Nucleus accumbens (tissue), 56 donors: ENCODE measurements at regions not wholly inside any gene's neighbourhood (a gene's known extent, or its start where the extent isn't known, plus 50 kb on each side); places are given as distances from the start of the nearest gene placed in this dataset.

Source experiments
- DNase-seq, 56 donors: peaks; one replicate each; lab custom pipeline; 2025; lab: John Stamatoyannopoulos, UW

DNA sequence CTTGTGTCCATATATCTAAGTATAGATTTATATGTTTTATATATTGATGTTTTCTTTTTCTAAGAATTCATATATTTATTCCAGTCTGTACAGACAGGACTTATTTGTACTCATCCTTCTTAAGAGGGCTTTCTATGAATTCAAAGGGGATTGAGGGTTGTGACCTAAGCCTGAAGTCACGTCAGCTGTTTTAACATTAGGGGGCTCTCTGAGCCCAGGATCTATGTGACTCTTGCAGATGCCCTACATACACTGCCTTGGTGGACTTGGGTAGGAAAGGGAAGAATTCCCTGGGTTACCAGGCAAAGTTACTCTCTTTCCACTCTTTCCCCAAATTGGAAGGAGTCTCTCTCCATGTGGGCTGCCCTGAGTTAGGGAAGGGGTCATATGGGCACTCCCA is 283.8 kb upstream of the DAB1 start:
- no peak for DNase-seq

DNA sequence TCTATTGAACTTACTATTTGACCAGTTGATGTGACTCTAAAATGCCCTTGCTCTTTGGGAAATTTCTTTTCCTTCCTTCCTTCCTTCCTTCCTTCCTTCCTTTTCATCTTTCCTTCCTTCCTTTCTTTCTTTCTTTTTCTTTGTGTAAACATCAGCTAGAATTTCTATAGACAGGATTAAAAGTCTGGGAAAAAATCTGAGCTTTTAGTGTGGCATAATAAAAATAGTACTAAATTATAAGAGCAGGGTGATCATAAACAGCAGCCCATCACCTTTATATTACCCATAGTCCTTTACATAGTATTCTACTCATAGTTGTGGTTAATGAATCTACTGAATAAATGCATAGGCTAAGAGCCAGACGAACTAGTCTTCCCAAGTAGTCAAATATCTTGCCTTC is 281.0 kb upstream of the DAB1 start:
- DNase-seq = no peak

DNA sequence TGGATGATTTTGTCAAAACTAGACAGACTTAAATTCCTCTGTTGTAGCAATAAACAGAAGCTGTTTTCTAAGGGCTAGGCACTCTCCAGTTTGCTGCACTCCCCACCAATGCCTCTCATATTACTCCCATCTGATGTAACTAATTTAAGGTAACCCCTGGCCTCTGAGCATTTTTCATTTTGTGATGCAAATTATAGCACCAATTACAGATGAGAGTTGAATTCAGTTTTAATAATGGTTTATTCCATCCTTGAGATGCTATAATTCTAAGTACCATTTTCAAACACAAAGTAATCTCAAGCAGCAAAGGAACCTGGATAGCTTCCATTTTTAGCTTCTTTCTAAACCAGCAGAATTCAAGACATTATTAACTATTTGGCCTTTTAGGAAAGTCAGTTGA is 280.4 kb upstream of the DAB1 start:
- DNase-seq = no peak

DNA sequence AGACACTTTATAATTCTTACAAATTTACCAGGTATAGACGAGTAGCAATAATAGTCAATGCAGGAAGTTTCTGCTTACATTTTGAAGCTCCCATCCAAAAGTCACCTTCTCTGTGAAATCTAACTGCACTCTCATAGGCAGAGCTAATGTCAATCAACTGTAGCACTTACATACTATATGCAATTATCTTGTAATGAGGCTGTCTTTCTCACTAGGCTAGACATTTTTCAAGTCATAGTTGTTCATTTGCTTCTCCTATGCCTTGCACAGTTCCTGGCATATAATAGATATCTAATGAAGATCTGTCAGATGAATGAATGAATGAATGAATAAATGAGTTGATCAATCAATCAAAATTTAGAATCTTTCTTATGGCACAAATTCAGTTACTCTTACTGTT is 273.0 kb upstream of the DAB1 start:
- DNase-seq = no peak

DNA sequence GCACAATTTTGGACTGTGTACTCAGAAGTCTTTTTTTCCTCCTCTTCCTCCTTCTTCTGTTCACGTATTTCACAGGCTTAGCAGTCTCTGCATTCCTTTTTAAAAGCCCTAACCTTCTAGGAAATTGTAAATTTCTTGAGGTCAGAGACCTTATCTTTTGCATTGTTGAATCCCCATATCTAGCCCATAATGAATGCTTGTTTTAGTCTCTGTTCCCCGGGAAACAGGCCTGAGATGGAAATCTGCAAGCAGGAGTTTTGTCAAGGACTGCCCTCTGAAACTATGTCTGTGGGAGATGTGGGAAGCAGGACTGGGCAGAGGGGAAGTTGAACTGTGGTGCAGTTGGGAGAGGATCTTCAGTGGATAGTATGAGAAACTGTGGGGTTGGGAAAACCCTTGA is 272.2 kb upstream of the DAB1 start:
- no peak for DNase-seq

DNA sequence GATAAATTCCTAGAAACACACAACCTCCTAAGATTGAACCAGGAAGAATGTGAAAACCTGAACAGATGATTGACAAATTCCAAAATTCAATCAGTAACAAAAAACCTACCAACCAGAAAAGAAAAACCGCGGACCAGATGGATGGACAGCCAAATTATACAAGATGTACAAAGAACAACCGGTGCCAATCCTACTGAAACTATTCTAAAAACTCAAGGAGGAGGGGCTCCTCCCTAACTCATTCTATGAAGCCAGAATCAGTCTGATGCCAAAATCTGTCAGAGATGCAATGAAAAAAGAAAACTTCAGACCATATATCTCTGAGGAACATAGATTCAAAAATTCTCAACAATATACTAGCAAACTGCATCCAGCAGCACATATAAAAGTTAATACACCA is 262.4 kb upstream of the DAB1 start:
- DNase-seq = no peak

DNA sequence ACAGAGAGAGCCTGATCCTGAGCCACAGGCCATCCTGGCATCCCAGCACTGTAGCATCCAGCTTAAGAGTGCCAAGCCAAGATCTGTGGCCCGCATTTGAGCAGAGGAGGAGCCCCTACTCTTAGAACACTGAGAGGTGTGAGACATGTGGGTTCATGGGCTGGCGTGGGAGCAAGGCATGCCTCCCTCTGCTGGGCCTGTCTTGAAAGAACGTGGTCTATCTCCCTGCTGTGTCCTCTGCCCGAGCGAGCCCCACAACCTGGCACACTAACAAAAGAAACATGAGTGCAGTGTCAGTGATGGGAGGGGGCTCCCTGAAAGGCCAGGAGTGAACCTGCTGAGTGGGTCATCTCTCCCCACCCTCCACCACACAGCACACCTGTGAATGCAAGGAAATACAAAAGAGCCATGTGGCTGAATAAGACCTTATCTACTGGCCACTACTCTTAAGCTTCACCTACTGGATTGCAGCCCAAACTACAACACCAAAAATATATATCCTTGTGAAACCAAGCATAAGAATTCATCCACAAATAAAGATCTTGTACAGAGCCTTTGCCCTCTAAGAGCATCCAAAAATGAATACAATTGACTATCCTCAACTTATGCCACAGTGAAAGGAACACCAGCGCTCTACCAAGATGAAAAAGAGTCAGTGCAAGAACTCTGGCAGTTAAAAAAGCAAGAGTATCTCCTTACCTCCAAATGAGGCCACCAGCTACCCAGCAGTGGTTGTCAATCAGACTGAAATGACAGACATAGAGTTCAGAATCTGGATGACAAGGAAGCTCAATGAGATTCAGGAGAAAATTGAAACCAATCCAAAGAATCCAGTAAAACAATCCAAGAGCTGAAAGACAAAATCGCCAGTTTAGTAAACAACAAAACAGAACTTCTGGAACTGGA is 259.4 kb upstream of the DAB1 start:
- DNase-seq = no peak

DNA sequence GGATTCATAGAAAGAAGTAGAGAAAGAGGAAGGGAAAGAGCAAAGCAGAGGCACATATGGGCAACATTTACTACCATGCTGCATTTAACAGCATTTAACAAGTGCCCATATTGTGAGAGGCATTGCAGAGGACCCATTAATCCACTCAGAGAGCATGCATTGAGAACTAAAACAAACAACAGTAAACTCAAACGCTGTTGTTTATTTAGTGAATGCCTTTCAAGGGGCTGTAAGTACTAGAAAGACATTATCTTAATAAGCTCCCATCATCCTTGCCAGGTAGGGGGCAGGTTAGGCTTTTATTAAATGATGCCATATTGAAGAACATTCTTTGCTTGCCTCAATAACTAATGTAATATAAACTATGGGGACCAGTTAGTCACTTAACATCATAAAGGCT is 254.3 kb upstream of the DAB1 start:
- DNase-seq = no peak

DNA sequence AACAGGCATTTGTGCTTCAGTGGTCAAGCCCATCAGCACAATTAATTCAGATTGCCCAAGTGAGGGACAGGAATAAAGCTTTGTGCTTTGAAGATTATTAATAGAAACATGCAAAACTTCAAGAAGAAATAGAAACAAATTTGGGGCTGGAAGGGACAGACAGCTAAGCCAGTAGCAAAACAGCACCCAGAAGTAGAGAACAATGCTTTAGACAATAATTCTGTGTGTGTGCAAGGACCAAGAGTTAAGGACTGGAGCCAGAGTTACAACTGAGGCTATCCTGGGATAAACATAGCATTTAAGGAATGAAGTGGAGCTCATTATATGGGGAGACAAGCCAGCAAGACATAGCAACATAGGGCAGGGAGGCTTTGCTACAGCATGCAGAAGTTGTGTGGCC is 251.9 kb upstream of the DAB1 start:
- DNase-seq = no peak

DNA sequence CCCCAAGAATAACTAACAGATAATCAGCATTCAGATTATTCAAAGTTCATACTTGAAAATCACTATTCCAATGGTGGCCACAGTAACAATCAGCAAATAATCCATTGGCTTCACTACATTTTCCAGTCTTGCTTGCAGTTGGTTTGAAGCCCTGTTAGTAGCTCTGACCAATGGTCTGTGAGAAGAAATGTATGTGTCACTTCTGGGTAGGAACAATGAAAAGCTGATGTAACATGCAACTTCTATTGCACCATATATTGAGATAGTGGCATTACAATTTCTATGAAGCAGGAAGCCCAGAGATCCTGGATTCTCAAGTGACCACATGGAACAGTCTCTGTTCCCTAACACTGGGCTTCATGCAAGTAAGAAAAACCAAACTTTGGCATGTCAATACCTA is 250.9 kb upstream of the DAB1 start:
- DNase-seq = no peak

DNA sequence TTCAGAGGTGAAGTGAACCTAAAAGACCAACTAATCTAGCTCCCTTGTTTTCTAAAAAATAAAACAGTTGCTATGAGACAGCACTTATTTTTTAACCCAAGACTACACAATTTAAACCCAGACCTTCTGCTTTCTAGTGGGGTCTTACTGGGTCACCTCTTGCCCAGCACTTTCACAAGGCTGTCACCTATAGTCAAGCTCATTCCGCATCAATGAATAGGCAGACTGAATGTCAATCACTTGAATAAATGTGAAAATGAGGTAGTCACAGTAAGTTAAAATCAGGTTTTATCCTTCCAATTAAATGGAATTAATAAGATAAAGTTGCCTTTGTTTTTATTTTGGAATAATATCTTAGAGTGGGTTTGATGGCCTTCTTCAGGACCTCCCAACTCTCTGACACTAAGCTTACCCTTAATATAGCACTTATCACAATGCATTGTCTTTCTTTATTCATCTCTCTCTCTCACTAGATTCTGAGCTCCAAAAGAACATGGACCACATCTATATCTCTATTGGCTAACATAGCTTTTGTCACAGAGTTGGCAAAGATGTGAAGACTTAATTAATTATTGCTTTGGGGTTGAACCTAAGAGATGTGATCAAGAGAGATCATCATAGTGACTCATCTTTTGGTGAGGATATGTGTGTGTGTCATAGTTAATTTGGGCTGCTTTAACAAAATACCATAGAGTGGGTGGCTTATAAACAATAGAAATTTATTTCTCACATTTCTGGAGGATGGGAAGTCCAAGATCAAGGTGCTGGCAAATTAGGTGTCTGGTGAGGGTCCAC is 248.7 kb upstream of the DAB1 start:
- DNase-seq = no peak

DNA sequence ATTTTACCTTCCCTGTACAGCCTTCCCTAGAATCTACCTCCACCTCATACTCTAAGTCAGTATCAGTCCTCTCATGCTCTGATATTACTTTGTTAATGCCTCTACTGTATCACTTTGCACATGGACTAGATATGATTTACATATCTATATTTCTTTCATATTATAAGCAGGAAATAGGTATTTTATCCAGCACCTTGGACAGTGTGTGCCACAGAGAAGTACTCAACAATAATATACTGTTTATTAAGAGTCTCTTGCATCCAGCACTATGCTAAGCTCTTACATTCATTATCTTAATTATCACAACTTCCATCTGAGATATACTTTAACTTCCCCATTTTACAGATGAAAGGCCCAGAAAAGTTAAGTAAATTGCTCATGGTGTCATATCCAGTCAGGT is 247.9 kb upstream of the DAB1 start:
- DNase-seq = no peak

DNA sequence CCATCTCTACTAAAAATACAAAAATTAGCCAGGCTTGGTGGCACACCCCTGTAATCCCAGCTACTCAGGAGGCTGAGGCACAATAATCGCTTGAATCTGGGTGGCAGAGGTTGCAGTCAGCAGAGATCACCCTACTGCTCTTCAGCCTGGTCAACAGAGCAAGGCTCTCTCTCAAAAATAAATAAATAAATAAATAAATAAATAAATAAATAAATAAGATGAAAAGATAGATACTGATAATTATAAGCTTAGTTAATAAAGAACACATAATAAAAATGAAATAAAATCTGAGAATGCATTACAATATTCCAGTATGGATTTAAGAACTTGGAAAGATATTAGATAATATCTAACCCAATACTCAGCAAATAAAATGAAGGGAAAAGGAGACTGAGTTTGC is 235.9 kb upstream of the DAB1 start:
- DNase-seq = no peak

DNA sequence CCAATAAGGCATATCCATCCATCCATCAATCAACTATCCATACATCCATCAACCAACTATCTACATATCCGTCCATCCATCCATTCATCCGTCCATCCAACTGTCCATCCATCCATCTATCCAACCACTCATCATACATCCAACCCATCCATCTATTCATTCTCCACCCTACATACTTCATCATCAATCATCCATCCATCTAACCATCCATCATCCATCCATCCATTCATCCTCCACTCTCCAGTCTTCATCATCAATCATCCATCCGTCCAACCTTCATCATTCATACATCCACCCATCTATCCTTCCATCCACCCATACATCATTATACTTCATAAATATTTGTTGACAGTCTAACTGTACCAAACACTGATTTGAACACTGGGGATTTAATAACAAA is 231.3 kb upstream of the DAB1 start:
- no peak for DNase-seq

DNA sequence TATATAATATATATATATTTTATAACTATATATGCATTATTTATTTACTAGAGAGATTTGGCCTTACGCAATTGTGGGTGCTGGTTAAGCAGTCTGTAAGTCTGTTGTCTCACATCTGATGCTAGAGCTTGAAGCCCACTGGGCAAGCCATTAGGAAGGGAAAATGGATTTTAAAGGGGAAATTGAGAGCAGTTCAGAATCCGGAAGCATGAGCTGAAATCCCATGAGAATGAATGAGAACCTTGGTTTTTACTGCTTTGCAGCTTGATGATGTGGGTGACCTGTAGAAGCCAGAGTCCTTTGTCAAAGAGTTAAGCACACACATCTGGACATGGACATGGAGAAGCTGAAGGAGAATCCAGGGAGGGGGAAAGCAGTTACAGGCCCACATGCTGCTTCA is 220.8 kb upstream of the DAB1 start:
- no peak for DNase-seq

DNA sequence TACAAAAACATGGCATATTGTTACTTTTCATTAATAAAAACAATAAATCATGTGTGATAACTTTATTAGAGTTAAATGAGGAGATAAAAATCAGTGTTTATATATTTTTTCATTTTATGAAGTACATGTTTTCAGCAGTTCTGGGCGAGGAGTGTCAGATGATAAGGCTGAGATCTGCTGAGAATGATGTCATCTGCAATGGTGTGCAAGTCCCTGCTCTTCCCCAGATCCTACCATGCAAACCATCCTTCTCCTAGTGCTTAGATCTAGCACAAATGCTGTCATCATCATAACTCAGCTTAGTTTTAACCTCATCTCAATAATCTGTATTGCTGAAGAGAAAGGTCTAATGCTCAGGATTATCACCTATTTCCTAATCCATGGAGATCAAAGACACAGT is 214.4 kb upstream of the DAB1 start:
- DNase-seq = no peak

DNA sequence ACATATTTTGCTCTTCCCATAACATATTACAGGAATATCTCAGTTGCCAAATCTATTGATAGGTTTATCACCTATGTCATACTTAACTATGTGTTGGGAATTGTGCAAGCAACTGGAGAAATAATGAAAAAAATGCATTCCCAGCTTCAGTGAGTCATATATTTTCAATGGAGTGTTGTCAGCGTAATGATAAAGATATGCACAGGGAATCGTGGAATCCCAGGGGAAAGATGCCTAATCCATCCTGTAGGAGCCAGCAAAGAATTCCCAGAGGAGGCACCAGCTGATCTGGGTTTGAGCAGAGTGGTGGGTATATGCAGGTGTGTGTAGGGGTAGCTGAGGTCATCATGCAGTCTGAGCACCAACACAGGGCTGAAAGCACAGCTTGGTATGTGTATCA is 213.3 kb upstream of the DAB1 start:
- DNase-seq = no peak

DNA sequence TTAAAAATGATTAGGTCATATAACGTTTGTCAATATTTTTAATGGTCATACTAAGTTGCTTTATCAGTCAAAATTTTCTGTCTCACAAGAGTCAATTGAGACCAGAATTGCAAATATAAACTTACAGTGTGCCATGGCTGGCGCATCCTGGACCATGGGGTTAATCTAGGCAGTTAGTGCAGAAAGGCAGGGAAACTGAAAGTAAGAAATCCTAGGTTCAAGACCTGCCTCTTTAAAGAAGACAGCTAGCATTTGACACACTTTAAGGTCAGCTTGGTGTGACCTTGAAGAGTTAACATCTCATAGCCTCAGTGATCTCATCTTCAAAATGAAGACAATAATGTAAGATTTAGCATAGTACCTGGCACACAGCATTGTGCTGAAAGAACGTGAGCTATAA is 210.0 kb upstream of the DAB1 start:
- DNase-seq = no peak

DNA sequence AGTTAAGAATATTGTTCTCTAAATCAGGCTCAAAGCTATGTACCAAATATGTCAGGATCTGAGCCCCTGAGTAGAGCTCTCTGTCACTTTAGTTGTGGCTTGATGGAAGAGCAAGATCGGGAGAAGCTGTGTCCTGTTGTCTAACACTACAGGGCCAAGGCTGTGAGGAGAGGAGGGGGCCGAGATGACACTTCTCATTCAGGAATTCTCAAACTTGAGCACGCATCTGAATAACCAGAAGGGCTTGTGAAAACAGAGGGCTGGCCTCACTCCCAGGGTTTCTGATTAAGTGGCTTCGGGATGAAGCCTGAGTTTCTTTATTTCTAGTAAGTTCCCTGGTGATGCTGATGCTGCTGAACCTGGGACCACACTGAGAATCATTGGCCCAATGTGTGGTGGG is 209.2 kb upstream of the DAB1 start:
- no peak for DNase-seq

DNA sequence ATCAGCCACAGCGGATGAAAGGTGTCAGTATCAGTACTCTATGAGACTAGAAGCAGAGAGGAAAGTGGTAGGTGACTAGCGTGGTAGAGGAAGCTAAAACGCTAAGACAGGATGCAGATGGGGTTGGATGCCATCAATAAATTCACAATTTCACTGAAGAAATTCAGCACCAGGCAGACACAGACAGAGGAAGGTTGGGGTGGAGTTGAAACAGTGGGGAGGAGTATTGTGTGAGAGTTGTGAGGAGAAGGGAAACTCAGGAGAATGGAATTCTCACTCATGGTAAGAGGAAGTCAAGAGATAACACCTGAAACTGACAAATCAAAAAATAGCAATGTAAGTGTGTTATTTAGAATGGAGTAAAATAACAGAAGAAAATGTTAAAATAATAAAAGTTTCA is 208.5 kb upstream of the DAB1 start:
- no peak for DNase-seq

DNA sequence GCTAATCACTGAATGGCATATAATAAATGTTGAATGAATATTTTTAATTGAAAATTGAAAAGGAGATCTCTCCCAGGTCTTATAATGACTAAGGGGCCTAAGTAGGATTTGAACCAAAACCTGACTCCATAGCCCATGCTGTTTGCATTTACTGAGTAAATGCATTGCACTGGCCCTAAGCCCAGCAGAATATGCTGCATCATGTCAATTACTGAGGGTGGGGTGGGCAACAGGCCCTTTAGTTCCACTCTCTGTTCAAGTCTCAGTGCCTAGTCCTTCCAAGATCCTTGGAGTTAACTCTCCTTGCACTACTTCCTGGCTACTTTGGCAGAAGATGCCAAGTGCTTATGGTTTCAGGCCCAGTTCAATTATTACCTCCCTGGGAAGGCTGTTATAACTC is 203.8 kb upstream of the DAB1 start:
- no peak for DNase-seq
